HG02798 (cell line): ENCODE measurements at regions not wholly inside any gene's neighbourhood (a gene's known extent, or its start where the extent isn't known, plus 50 kb on each side); places are given as distances from the start of the nearest gene placed in this dataset.
"Not testable (repeated sequence)": the region's sequence is repeated elsewhere in the genome, so short reads cannot be mapped to it uniquely, and the experiment has no call there.

Source experiments
- ATAC-seq: cut with Tn5 transposase; IDR thresholded peaks from one replicate; pipeline ENCODE4 v1.9.1; 2021; ENCODE audit warnings: mild to moderate bottlenecking; ENCODE audit not compliant: unreplicated experiment, poor library complexity

- no peak for ATAC-seq
These were observed 267.3 kb upstream of the KCND2 start for GRCh38 chr7:120005720-120006119.

GRCh38 chr7:120014301-120014700 lies 258.7 kb upstream of the KCND2 start:
- ATAC-seq: not testable (repeated sequence)

GRCh38 chr7:120014925-120015465 lies 258.0 kb upstream of the KCND2 start:
- no peak for ATAC-seq

- no peak for ATAC-seq
These were observed 251.9 kb upstream of the KCND2 start for GRCh38 chr7:120021085-120021484.

- no peak for ATAC-seq
These were observed 249.3 kb upstream of the KCND2 start for GRCh38 chr7:120023494-120024167.

GRCh38 chr7:120028636-120029035 lies 244.3 kb upstream of the KCND2 start:
- no peak for ATAC-seq

- ATAC-seq: no peak
These were observed 242.1 kb upstream of the KCND2 start for GRCh38 chr7:120030876-120031275.

- ATAC-seq: peak; percentile 75
These were observed 239.9 kb upstream of the KCND2 start for GRCh38 chr7:120033114-120033513.

GRCh38 chr7:120039138-120039537 lies 233.8 kb upstream of the KCND2 start:
- ATAC-seq: no peak

GRCh38 chr7:120041798-120042197 lies 231.2 kb upstream of the KCND2 start:
- ATAC-seq: no peak

- ATAC-seq: no peak
These were observed 229.7 kb upstream of the KCND2 start for GRCh38 chr7:120043250-120043649.

GRCh38 chr7:120052884-120053382 lies 220.0 kb upstream of the KCND2 start:
- ATAC-seq: no peak

GRCh38 chr7:120053390-120053961 lies 219.5 kb upstream of the KCND2 start:
- no peak for ATAC-seq

- ATAC-seq: no peak
These were observed 218.4 kb upstream of the KCND2 start for GRCh38 chr7:120054376-120055100.

GRCh38 chr7:120055300-120055699 lies 217.7 kb upstream of the KCND2 start:
- ATAC-seq: no peak

- no peak for ATAC-seq
These were observed 216.7 kb upstream of the KCND2 start for GRCh38 chr7:120056227-120056626.

- no peak for ATAC-seq
These were observed 213.3 kb upstream of the KCND2 start for GRCh38 chr7:120059641-120060040.

- no peak for ATAC-seq
These were observed 212.7 kb upstream of the KCND2 start for GRCh38 chr7:120060281-120060680.

GRCh38 chr7:120060875-120061274 lies 212.1 kb upstream of the KCND2 start:
- ATAC-seq: peak; percentile 40

GRCh38 chr7:120064565-120064964 lies 208.4 kb upstream of the KCND2 start:
- peak; percentile 91 for ATAC-seq

GRCh38 chr7:120066898-120067297 lies 206.1 kb upstream of the KCND2 start:
- ATAC-seq: not testable (repeated sequence)
